ENCODE measurements at regions not wholly inside any gene's neighbourhood (a gene's known extent, or its start where the extent isn't known, plus 50 kb on each side); places are given as distances from the start of the nearest gene placed in this dataset.

DNA sequence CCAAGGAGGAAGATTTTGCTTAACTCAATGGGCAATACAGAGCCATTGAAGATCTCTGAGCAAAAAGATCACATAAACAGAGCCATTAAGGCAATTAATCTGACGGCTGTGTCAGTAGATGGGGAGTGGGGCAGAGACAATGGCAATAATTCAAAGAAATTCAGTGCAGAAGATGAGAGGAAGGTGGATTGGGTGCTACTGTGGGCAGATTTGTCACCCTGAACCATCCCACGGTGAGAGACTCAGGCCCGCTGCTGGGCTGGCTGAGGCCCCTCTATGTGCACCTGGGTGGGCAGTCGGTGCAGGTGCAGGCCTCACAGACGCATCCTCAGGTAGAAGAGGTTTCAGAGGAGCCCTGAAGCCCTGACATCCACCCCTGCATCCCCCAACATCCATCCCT lies 458.6 kb downstream of the EIPR1 start:
- Histone ChIP-seq H3K4me3 (no peak overlapping the region), H3K27me3 (no peaks in the 10 kb centered on the region), H3K27ac (no peak overlapping the region), H3K9me3 (no peaks in the 10 kb centered on the region), H3K4me1 (no peaks in the 10 kb centered on the region), H3K36me3 (no peaks in the 10 kb centered on the region)
- TF ChIP-seq, protein P1, sequence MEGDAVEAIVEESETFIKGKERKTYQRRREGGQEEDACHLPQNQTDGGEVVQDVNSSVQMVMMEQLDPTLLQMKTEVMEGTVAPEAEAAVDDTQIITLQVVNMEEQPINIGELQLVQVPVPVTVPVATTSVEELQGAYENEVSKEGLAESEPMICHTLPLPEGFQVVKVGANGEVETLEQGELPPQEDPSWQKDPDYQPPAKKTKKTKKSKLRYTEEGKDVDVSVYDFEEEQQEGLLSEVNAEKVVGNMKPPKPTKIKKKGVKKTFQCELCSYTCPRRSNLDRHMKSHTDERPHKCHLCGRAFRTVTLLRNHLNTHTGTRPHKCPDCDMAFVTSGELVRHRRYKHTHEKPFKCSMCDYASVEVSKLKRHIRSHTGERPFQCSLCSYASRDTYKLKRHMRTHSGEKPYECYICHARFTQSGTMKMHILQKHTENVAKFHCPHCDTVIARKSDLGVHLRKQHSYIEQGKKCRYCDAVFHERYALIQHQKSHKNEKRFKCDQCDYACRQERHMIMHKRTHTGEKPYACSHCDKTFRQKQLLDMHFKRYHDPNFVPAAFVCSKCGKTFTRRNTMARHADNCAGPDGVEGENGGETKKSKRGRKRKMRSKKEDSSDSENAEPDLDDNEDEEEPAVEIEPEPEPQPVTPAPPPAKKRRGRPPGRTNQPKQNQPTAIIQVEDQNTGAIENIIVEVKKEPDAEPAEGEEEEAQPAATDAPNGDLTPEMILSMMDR (IDR thresholded peaks at IDR 0.05), result no peak
- no peak for DNase-seq (ENCODE audit: low spot score in 2 of 2)
- intact Hi-C loops (cut with DNase I), result no loop called here

DNA sequence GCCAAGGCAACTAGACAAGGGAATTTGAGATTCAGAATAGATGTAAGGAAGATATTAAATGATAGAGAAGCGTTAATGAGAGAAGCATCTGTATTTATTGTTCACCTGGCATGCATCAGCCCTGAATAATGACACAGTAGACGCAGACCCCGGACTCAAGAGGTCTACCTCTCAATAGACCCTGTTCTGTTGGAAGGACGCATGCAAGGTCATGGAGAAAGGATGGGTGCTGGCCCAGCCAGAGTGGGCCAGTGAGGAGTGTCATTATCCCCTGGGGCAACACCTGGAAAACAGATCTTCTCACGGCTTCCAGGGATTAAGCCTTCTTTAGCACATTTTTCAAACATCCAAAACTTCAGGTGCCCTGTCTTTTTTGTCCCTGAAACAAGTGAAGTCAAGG lies 461.0 kb downstream of the EIPR1 start:
- H3K9me3 ChIP-seq, result no peaks in the 10 kb centered on the region
- no peaks in the 10 kb centered on the region for H3K36me3 ChIP-seq
- TF ChIP-seq, protein P1 (IDR thresholded peaks at IDR 0.05), result no peak
- DNase-seq (ENCODE audit: low spot score in 2 of 2), result no peak
- intact Hi-C loops (cut with DNase I), result no loop called here
- H3K27me3 ChIP-seq, result no peaks in the 10 kb centered on the region
- H3K27ac ChIP-seq, result no peak overlapping the region
- H3K4me3 ChIP-seq, result no peak overlapping the region
- H3K4me1 ChIP-seq, result no peaks in the 10 kb centered on the region

DNA sequence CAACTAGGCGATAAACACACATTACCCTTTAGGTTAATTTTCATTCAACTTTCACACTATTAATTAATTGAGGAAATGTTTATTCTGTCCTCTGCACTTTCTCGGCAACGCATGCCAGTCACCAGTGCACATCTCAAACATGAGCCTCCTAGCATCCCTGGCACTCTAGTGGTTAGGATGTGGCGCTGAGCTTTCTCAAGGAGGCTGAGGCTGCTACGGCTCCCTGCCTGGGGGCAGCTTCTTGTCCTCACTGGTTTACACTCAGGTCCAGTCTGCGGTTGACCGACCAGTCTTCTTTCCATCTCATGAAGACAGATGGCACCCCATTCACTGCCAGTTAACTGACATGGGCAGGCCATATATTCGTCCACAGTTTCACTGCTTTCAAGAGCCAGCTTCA lies 463.4 kb downstream of the EIPR1 start:
- H3K4me3 ChIP-seq, result no peak overlapping the region
- no peaks in the 10 kb centered on the region for H3K27me3 ChIP-seq
- H3K4me1 ChIP-seq, result no peaks in the 10 kb centered on the region
- DNase-seq (ENCODE audit: low spot score in 2 of 2), result no peak
- TF ChIP-seq, protein P1 (IDR thresholded peaks at IDR 0.05), result no peak
- H3K9me3 ChIP-seq, result no peaks in the 10 kb centered on the region
- no peak overlapping the region for H3K27ac ChIP-seq
- no peaks in the 10 kb centered on the region for H3K36me3 ChIP-seq
- intact Hi-C loops (cut with DNase I), result no loop called here

DNA sequence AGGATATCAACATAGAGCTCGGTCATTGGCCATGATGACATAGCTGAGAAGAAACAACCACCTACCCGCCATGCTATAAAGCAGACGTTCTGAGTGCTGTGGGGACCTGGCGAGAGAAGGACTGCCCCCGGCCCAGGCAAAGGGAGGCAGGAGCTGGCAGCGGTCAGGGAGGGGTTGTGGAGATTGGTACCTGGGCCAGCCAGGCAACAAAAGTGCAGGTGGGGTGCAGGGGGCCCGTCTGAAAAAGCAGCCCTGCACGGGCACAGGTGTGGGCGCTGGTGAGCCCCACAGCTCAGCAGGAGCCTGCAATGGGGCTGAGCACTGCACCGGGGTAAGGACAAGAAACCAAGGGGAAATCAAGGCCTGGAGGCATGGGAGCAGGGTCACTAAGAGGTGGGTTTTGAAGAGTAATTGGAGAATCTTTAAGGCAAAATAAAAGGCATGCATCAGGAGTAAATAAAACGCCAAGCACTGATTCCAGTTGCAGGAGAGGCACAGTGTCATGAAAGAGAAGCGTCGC lies 464.0 kb downstream of the EIPR1 start:
- Histone ChIP-seq H3K27me3 (no peaks in the 10 kb centered on the region), H3K9me3 (no peaks in the 10 kb centered on the region), H3K27ac (no peak overlapping the region), H3K4me1 (no peaks in the 10 kb centered on the region), H3K36me3 (no peaks in the 10 kb centered on the region), H3K4me3 (no peak overlapping the region)
- no peak for DNase-seq (ENCODE audit: low spot score in 2 of 2)
- TF ChIP-seq, protein P1 (IDR thresholded peaks at IDR 0.05), result no peak
- intact Hi-C loops (cut with DNase I), result no loop called here

DNA sequence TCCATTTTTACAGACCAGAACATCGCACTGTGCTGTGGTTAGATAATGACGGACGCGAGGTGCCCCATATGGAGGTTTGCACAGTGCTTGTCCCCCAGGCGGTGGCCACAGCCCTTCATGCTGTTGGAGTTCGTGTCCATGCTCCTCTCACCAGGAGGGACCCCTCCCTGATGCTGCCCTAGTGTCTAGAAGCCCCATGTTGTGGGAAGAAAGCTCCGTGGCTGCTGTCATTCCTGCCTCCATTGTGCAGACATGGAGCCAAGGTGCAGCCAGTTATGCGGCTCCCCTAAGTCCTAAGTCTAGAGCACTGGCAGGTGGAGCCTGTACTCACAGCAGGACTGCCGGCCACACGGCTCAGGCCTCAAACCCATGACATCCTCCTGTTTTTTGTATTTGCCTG lies 464.9 kb downstream of the EIPR1 start:
- Histone ChIP-seq H3K4me3 (no peak overlapping the region), H3K4me1 (no peaks in the 10 kb centered on the region), H3K27me3 (no peaks in the 10 kb centered on the region), H3K36me3 (no peaks in the 10 kb centered on the region), H3K27ac (no peak overlapping the region), H3K9me3 (no peaks in the 10 kb centered on the region)
- no peak for DNase-seq (ENCODE audit: low spot score in 2 of 2)
- intact Hi-C loops (cut with DNase I), result no loop called here
- TF ChIP-seq, protein P1 (IDR thresholded peaks at IDR 0.05), result no peak

DNA sequence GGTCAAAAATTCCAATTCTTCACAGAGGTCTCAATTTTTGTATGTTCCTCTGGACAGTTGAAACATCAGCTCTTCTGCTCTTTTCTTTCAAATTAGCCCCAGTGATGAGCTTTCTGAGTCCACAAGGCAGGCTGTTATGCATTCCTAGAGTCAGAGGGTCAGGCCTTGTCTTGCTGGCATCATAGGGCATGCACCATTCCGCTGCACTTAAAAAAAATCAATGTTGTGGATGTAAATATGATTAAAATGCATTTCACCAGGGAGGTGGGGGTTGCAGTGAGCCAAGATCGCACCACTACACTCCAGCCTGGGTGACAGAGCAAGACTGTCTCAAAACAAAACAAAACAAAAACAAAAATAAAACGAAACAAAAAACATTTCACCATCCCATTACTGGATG lies 465.3 kb downstream of the EIPR1 start:
- no peaks in the 10 kb centered on the region for H3K36me3 ChIP-seq
- H3K27ac ChIP-seq, result no peak overlapping the region
- intact Hi-C loops (cut with DNase I), result no loop called here
- TF ChIP-seq, protein P1 (IDR thresholded peaks at IDR 0.05), result no peak
- no peak for DNase-seq (ENCODE audit: low spot score in 2 of 2)
- H3K27me3 ChIP-seq, result no peaks in the 10 kb centered on the region
- H3K9me3 ChIP-seq, result no peaks in the 10 kb centered on the region
- no peaks in the 10 kb centered on the region for H3K4me1 ChIP-seq
- no peak overlapping the region for H3K4me3 ChIP-seq
